ENCODE measurements at regions not wholly inside any gene's neighbourhood (a gene's known extent, or its start where the extent isn't known, plus 50 kb on each side); places are given as distances from the start of the nearest gene placed in this dataset.

GRCh38 chr5:167889276-167889675 is 402.2 kb upstream of the WWC1 start:
- in situ Hi-C loops (cut with MboI; ENCODE audit: low sequenced_read_pairs), result no loop called here

DNA sequence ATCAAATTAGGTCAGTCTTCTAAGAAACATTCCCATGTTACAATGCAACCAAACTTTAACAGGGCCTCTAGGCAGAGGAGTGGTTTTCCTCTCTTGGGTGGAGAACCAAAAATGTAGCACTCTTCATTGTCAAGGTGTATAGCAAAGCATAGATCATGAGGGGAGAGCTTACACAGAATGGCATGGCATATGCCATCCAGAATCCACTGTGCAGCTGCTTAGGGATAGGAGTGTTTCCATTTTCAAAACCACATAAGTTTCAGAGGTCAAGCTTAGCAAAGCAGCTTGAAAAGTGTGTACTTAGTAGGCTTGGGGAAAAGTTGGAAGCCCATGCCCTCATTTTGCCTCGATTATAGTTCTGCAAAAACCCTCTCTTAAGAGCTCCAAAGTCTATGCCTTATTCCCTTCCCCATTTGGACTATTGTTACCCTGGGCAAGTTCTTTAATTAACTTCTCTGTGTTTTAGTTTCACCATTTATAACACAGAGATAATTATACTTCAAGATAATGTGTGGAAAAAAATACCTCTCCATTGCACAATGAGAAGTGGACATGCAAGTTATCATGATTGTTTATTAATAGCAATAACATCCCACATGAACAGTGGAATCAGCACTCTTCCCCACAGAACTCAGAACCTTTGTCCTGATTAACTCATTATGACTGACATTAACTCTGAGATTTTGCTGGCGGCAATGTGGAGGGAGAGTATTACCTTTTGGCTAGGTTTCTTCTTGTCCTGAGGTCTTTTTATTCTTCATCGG is 398.9 kb upstream of the WWC1 start:
- in situ Hi-C loops (cut with MboI; ENCODE audit: low sequenced_read_pairs), result no loop called here

GRCh38 chr5:167893271-167893670 is 398.2 kb upstream of the WWC1 start:
- in situ Hi-C loops (cut with MboI; ENCODE audit: low sequenced_read_pairs), result no loop called here

GRCh38 chr5:167894631-167895472 is 396.6 kb upstream of the WWC1 start:
- in situ Hi-C loops (cut with MboI; ENCODE audit: low sequenced_read_pairs), result no loop called here

- in situ Hi-C loops (cut with MboI; ENCODE audit: low sequenced_read_pairs), result no loop called here
Measured at GRCh38 chr5:167895899-167896659, 395.4 kb upstream of the WWC1 start.

DNA sequence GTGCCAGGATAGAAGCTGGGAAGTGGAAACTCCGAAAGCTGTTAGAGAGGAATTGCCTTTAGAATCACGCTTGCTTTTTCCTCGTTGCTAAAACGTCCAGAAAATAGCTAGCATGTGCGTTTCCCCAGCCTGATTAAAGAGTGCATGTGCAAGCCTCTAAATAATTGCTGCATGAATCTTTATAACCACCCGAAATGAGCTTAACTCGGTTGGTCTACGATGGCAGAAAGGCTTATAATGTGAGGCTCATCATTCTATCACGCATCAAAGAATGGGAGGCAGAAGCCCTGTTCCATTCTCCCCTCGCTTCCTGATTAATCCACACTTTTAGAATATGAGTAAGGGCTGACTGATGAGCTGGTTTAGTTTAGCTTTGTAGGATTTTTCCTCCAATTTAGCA is 394.6 kb upstream of the WWC1 start:
- in situ Hi-C loops (cut with MboI; ENCODE audit: low sequenced_read_pairs), result no loop called here

- in situ Hi-C loops (cut with MboI; ENCODE audit: low sequenced_read_pairs), result no loop called here
Measured at GRCh38 chr5:167897371-167897770, 394.1 kb upstream of the WWC1 start.

DNA sequence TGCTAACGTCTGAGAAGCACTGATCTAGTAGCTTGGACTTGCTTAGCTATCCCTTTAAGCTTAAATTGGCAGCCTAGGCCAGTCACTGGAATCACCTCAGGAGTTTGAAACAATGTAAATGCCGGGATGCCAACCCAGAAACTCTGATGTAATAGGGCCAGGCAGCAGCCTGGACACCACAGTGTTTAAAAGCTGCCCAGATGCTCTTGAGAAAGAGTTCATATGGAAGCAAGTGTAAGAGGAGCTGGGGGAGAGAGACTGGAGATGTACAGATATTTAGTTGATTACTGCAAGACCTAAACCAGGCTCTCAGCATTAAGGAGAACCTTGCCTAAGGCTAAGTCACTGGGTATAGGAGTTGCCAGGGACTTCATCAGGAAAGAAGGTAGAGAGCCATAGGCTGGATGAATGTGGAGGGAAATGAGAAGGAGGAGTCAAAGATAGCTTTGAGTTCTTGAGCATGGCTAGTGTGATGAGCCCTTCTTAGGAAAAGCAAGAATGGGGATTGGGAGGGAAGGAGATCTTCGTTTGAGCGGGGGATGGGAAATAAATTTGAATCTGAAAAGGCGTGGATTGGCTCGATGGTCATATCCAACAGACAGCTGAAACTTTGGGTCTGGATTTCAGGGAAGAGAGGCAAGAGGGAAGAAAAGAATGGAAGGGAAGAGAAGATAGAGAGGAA is 392.9 kb upstream of the WWC1 start:
- in situ Hi-C loops (cut with MboI; ENCODE audit: low sequenced_read_pairs), result no loop called here

DNA sequence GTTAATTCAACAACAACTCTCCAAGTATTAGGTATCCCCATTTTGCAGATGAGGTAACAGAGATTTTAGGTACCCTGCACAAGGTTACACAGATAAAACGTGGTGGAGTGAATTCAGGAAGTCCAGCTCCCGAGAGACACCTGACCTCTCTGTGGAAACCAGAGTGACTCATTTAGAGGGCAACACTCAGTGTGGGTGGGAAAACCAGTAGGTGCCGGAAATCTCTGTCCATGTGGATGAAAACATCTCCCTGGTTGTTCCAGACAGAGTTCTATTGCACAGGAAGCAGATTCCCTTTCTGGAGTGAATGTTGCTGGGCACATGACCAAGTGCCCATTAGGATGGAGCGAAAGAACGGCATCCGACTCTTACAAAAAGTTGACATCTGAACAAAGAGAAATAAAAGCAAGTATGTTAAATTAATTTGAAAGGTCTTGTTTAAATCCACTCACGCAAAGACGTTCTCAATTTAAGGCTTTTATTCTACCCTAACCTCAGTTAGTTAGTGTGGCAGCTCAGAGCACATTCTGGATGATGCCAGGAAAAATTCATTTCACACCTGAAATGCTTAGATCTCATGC is 391.9 kb upstream of the WWC1 start:
- in situ Hi-C loops (cut with MboI; ENCODE audit: low sequenced_read_pairs), result no loop called here

DNA sequence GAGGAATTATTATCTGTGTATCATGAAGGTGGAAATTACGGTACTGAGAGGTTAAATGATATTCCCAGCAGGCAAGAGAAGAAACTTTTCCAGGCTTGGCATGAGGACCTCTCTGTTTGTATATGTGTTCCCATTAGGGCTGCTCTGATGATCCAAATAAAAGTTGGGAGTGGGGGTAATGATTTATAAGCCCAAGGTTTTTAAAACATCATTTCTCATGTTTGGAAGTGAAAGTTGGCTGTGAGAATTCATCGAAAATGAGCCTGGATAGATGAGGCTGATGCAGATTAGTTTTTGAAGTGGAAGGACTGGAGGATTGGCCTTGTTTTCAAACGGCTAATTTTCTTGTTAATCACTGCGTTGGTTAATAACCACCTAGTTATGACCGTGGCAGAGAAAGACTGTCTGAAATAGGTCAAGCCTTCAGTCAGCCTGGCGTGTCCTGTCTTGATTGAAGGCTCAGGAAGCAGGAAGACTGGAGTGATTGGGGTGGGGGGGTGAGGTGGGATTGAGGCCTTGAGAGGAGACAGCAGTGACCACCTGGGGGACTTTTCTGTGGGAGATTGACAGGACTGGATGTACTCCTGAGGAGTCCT is 391.0 kb upstream of the WWC1 start:
- in situ Hi-C loops (cut with MboI; ENCODE audit: low sequenced_read_pairs), result no loop called here

DNA sequence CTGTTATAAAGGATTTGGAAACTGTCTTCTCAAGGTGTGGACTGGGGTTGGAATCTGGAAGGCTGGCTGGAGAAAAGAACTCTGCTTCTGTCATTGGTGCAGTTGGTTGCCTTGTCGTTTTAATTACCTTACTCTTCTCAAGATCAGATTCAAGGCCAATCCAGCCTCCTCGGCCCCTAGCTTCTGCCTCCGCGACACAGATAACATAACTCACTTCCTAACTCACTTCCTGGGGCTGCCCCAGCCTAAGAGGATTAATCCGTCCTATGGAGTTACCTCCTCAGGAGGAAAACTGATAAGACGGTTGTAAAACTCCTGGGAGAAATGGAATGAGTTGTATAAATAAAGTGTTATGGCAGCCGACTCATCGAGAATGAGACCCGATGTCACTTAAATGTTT is 389.1 kb upstream of the WWC1 start:
- in situ Hi-C loops (cut with MboI; ENCODE audit: low sequenced_read_pairs), result no loop called here

DNA sequence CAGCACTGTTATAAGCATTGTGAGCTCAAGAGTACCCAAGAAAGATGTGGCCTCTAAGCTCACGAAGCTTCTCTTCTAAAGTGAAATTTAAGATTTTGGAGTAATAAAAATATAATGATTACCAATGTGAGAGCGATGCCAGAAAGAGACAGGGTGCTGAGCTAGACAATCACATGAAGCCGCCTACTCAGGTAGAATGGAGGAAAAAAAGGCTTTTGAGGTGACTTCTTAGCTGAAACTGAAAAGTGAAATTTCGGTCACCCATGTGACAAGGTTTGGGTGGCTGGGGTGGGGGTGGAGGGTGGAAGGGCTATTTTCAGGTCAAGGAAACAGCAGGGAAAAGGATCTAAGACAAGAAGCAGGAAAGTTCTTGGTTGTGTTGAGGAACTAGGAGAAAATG is 388.2 kb upstream of the WWC1 start:
- in situ Hi-C loops (cut with MboI; ENCODE audit: low sequenced_read_pairs), result no loop called here

GRCh38 chr5:167903659-167904058 is 387.8 kb upstream of the WWC1 start:
- in situ Hi-C loops (cut with MboI; ENCODE audit: low sequenced_read_pairs), result no loop called here

GRCh38 chr5:167905919-167906853 is 385.3 kb upstream of the WWC1 start:
- in situ Hi-C loops (cut with MboI; ENCODE audit: low sequenced_read_pairs), result no loop called here

- in situ Hi-C loops (cut with MboI; ENCODE audit: low sequenced_read_pairs), result no loop called here
Measured at GRCh38 chr5:167908606-167909005, 382.8 kb upstream of the WWC1 start.

GRCh38 chr5:167912941-167913665 is 378.3 kb upstream of the WWC1 start:
- in situ Hi-C loops (cut with MboI; ENCODE audit: low sequenced_read_pairs), result no loop called here

DNA sequence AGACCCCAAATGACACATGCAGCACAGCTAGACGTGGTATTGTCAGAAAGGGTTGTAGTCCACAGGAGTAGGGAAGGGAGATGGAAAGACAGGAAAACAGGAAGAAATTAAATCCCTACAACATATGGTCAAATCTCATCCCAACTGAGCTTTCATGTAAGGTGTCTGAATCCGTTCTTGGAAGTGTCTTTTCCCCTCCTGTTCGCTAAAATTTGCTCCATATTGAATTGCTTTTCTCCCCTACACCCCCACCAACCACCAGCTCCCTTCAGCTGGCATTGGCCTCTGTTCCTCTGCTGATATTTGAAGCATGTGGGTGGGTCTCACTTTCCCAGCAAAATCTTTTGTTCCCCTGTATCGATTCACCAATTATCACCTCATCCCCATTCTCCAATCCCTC is 376.2 kb upstream of the WWC1 start:
- in situ Hi-C loops (cut with MboI; ENCODE audit: low sequenced_read_pairs), result no loop called here

GRCh38 chr5:167916261-167916691 is 375.2 kb upstream of the WWC1 start:
- in situ Hi-C loops (cut with MboI; ENCODE audit: low sequenced_read_pairs), result no loop called here

Data from HL-60/S4 (cell line).